Urothelium cell line (cell line): ENCODE measurements at regions not wholly inside any gene's neighbourhood (a gene's known extent, or its start where the extent isn't known, plus 50 kb on each side); places are given as distances from the start of the nearest gene placed in this dataset.

Source experiments
- DNase-seq: peaks from one replicate; pipeline ENCODE4 v3.0.0; 2011; ENCODE audit warnings: low spot score, mixed read lengths
- FAIRE-seq: peaks from 2 replicates; lab custom pipeline; 2011; peaks lifted over from hg19 to GRCh38; lab: Jason Lieb, UNC

- DNase-seq (no peak), FAIRE-seq (no peak)
These were observed 131.0 kb upstream of the OSMR start for GRCh38 chr5:38714703-38715355.

- DNase-seq (no peak), FAIRE-seq (no peak)
These were observed 130.1 kb upstream of the OSMR start for GRCh38 chr5:38715696-38716095.

GRCh38 chr5:38716516-38716915 lies 129.3 kb upstream of the OSMR start:
- FAIRE-seq, result no peak
- no peak for DNase-seq

- DNase-seq (no peak), FAIRE-seq (no peak)
These were observed 126.9 kb upstream of the OSMR start for GRCh38 chr5:38718771-38719391.

- no peak for FAIRE-seq
- DNase-seq, result no peak
These were observed 126.4 kb upstream of the OSMR start for GRCh38 chr5:38719403-38719802.

- no peak for DNase-seq
- FAIRE-seq, result peak; percentile 61
These were observed 125.9 kb upstream of the OSMR start for GRCh38 chr5:38719916-38720315.

GRCh38 chr5:38720554-38721361 lies 125.1 kb upstream of the OSMR start:
- FAIRE-seq (no peak), DNase-seq (no peak)

GRCh38 chr5:38722918-38723317 lies 122.9 kb upstream of the OSMR start:
- no peak for DNase-seq
- FAIRE-seq, result no peak

GRCh38 chr5:38723426-38723825 lies 122.4 kb upstream of the OSMR start:
- no peak for DNase-seq
- FAIRE-seq, result no peak

GRCh38 chr5:38724301-38725030 lies 121.3 kb upstream of the OSMR start:
- FAIRE-seq (no peak), DNase-seq (no peak)

- FAIRE-seq (no peak), DNase-seq (no peak)
These were observed 120.4 kb upstream of the OSMR start for GRCh38 chr5:38725371-38725865.

- FAIRE-seq, result no peak
- DNase-seq, result no peak
These were observed 119.5 kb upstream of the OSMR start for GRCh38 chr5:38726279-38726678.

- no peak for DNase-seq
- no peak for FAIRE-seq
These were observed 117.8 kb upstream of the OSMR start for GRCh38 chr5:38728029-38728428.

- DNase-seq, result no peak
- no peak for FAIRE-seq
These were observed 114.4 kb upstream of the OSMR start for GRCh38 chr5:38731461-38731860.

- FAIRE-seq (no peak), DNase-seq (no peak)
These were observed 111.5 kb upstream of the OSMR start for GRCh38 chr5:38734353-38734752.

- DNase-seq (no peak), FAIRE-seq (no peak)
These were observed 109.7 kb upstream of the OSMR start for GRCh38 chr5:38736089-38736488.

- DNase-seq (no peak), FAIRE-seq (no peak)
These were observed 107.8 kb upstream of the OSMR start for GRCh38 chr5:38737976-38738375.

GRCh38 chr5:38739011-38739704 lies 106.7 kb upstream of the OSMR start:
- FAIRE-seq (no peak), DNase-seq (peak; percentile 61)

GRCh38 chr5:38739705-38740045 lies 106.1 kb upstream of the OSMR start:
- no peak for FAIRE-seq
- no peak for DNase-seq

- DNase-seq, result no peak
- FAIRE-seq, result no peak
These were observed 103.0 kb upstream of the OSMR start for GRCh38 chr5:38742821-38743220.

GRCh38 chr5:38743562-38743961 lies 102.2 kb upstream of the OSMR start:
- DNase-seq, result no peak
- FAIRE-seq, result no peak
